ENCODE measurements at regions not wholly inside any gene's neighbourhood (a gene's known extent, or its start where the extent isn't known, plus 50 kb on each side); places are given as distances from the start of the nearest gene placed in this dataset.

DNA sequence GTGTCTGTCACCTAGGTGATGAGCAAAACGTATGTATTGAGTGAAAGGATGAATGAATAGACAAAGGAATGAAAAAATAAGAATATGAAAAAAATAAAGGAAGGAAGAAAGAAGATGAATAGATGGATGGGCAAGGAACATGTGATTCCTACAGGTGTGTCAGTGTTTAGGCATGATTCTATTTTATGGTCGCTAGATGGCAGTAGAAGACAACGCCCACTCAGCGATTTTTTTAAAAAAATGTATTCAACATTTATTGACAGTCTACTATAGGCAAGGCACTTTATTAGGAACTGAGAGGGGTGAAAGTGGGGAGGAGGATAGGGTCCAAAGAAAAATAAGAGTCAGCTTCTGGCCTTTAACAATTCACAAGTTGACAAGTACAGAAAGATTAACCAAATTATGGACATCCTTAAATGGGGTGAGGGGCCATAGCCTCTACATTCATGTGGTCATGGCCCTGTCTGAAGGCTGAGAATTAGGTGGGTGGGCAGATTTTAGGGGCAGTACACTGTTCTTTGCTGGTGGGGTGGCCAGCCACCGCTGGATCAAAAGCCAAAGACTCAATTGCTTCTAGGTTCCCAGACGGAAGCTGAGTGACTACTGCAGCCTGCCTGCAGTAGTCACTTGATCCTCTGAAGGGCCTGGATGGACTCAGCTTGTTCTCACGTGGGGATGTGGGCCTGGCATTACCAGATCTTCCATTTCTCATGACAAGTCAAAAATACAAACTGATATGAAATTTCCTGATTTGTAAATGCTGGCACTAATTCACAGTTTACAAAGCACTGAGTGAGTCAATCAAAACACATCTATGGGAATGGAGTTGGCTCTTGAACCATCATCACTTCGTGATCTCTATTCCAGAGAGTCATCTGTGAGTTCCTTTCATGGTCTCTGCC, 83.9 kb downstream of the FASLG start:
- no peak overlapping the region for H4K91ac ChIP-seq (replicated peaks; ENCODE audit: insufficient read length, low read length)
- H3K14ac ChIP-seq (ENCODE audit: insufficient read length) = no peak overlapping the region
- no peaks in the 10 kb centered on the region for H3K27me3 ChIP-seq (replicated peaks in 1 of 4; ENCODE audit: control insufficient read depth in 3 of 4, extremely low read depth in 1 of 4, insufficient read depth in 3 of 4, low read length in 3 of 4)
- H2AK5ac ChIP-seq (ENCODE audit: low read depth, low read length) = no peak overlapping the region
- H3K79me1 ChIP-seq (ENCODE audit: low read depth, low read length) = no peaks in the 10 kb centered on the region
- H3K23ac ChIP-seq (ENCODE audit: insufficient read length) = no peak overlapping the region
- DNase-seq (ENCODE audit: low read depth in 1 of 2, low spot score in 2 of 2) = no peak
- no peak overlapping the region for H3K56ac ChIP-seq (replicated peaks; ENCODE audit: insufficient read length, low read depth, low read length)
- no peak overlapping the region for H4K5ac ChIP-seq (ENCODE audit: insufficient read length, low read depth, low read length)
- 37% methylated on average over 8 of the region's 8 CpGs; no CpG with 5 or more reads in 1 of the 2 experiments for WGBS, 2 experiments (ENCODE audit: extremely low coverage in 1 of 2, insufficient coverage in 1 of 2, insufficient read length in 1 of 2, insufficient replicate concordance in 2 of 2, low coverage in 1 of 2, low lambda C conversion rate in 2 of 2, missing lambda C conversion rate in 1 of 2)
- no peak overlapping the region for H3K4me3 ChIP-seq (ENCODE audit: extremely low read depth in 1 of 4, insufficient read depth in 2 of 4, low read depth in 3 of 4, low read length in 4 of 4)
- ChIA-PET POLR2A (ENCODE audit: partially characterized antibody) (no interaction called here), CTCF (ENCODE audit: partially characterized antibody) (interaction anchor here (0.6 to 9.0 kb wide), 43 partner anchors 8 to 1981 kb away, joined by 3 to 147 read pairs (median 3); partner anchors contain the start of gene TNFSF4)
- H2BK120ac ChIP-seq (replicated peaks; ENCODE audit: low read depth, low read length) = no peak overlapping the region
- H2AFZ ChIP-seq (ENCODE audit: low read length) = no peak overlapping the region
- H4K8ac ChIP-seq (ENCODE audit: extremely low read depth, insufficient read depth, low read length) = no peak overlapping the region
- H3K36me3 ChIP-seq (ENCODE audit: control insufficient read depth in 2 of 4, insufficient read depth in 4 of 4, low read length in 3 of 4) = no peaks in the 10 kb centered on the region
- H2BK15ac ChIP-seq (ENCODE audit: low read length) = no peak overlapping the region
- H3K27ac ChIP-seq (ENCODE audit: low read depth, low read length) = no peak overlapping the region
- no peak overlapping the region for H2BK5ac ChIP-seq (ENCODE audit: low read depth, low read length)
- no peak overlapping the region for H2BK12ac ChIP-seq (ENCODE audit: low read depth, low read length)
- no peak overlapping the region for H3K4ac ChIP-seq (replicated peaks; ENCODE audit: insufficient read length, low read depth, low read length)
- no peak overlapping the region for H3K4me2 ChIP-seq (ENCODE audit: insufficient read depth in 1 of 2, low read depth in 2 of 2, low read length in 2 of 2)
- H4K20me1 ChIP-seq (replicated peaks in 1 of 2; ENCODE audit: control insufficient read depth in 1 of 2, insufficient read depth in 2 of 2, low read length in 2 of 2) = no peaks in the 10 kb centered on the region
- H3K79me2 ChIP-seq (ENCODE audit: control insufficient read depth in 1 of 2, insufficient read depth in 2 of 2, low read length in 2 of 2) = no peaks in the 10 kb centered on the region
- no peaks in the 10 kb centered on the region; the same call in 1 of the 2 replicates for H3K23me2 ChIP-seq (ENCODE audit: low read depth, low read length)
- no peak overlapping the region for H3K18ac ChIP-seq (ENCODE audit: extremely low read depth, low read length)
- no peaks in the 10 kb centered on the region for H3K4me1 ChIP-seq (replicated peaks in 1 of 4; ENCODE audit: control insufficient read depth in 3 of 4, insufficient read depth in 4 of 4, low read length in 3 of 4)
- H2BK20ac ChIP-seq (ENCODE audit: low read length) = no peak overlapping the region
- H3K9me3 ChIP-seq (ENCODE audit: insufficient read depth in 2 of 2, low read depth in 1 of 2, low read length in 1 of 2) = no peaks in the 10 kb centered on the region
- no peak overlapping the region for H3K9ac ChIP-seq (replicated peaks in 1 of 4; ENCODE audit: extremely low read depth in 1 of 4, low read depth in 3 of 4, low read length in 3 of 4)
- no peak for FAIRE-seq
- TF ChIP-seq, protein P1, sequence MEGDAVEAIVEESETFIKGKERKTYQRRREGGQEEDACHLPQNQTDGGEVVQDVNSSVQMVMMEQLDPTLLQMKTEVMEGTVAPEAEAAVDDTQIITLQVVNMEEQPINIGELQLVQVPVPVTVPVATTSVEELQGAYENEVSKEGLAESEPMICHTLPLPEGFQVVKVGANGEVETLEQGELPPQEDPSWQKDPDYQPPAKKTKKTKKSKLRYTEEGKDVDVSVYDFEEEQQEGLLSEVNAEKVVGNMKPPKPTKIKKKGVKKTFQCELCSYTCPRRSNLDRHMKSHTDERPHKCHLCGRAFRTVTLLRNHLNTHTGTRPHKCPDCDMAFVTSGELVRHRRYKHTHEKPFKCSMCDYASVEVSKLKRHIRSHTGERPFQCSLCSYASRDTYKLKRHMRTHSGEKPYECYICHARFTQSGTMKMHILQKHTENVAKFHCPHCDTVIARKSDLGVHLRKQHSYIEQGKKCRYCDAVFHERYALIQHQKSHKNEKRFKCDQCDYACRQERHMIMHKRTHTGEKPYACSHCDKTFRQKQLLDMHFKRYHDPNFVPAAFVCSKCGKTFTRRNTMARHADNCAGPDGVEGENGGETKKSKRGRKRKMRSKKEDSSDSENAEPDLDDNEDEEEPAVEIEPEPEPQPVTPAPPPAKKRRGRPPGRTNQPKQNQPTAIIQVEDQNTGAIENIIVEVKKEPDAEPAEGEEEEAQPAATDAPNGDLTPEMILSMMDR (IDR thresholded peaks at IDR 0.05; ENCODE audit: control extremely low read depth in 1 of 3, insufficient read depth in 1 of 3, low read depth in 1 of 3, low read length in 3 of 3) = peak in 2 of 3 experiments; percentile 51 to 60; a peak in 2 of 4 replicates
- TF ChIP-seq RNF2 (IDR thresholded peaks at IDR 0.05; ENCODE audit: borderline replicate concordance, low read depth, low read length, missing control alignments, poor library complexity, severe bottlenecking) (no peak), TAF7 (optimal IDR thresholded peaks at IDR 0.05; ENCODE audit: borderline replicate concordance, low read depth, low read length) (no peak), SP4 (IDR thresholded peaks at IDR 0.05; ENCODE audit: low read length) (no peak), RBBP5 (IDR thresholded peaks at IDR 0.05; ENCODE audit: borderline replicate concordance, low read depth, low read length) (no peak), MAFK (IDR thresholded peaks at IDR 0.05; ENCODE audit: low read depth, low read length) (peak; percentile 76), EGR1 (IDR thresholded peaks at IDR 0.05; ENCODE audit: borderline replicate concordance, low read depth, low read length) (0 out of 2 replicates have a peak, but pooled peaks have one; percentile 48)

Data from H1 (cell line).